ENCODE measurements at regions not wholly inside any gene's neighbourhood (a gene's known extent, or its start where the extent isn't known, plus 50 kb on each side); places are given as distances from the start of the nearest gene placed in this dataset.
A peak's percentile ranks its signal among the peaks of the same experiment; 100 is the strongest.
"Not testable (repeated sequence)": the region's sequence is repeated elsewhere in the genome, so short reads cannot be mapped to it uniquely, and the experiment has no call there.

- H3K9me3 Mint-ChIP-seq, H3K36me3 Mint-ChIP-seq, H3K27me3 Mint-ChIP-seq, H3K27ac Mint-ChIP-seq, H3K4me3 Mint-ChIP-seq, CTCF ChIA-PET: not testable (repeated sequence)
- peak; percentile 44 for DNase-seq
- peaks cover 39% of the 10 kb centered on the region for H3K4me1 Mint-ChIP-seq
Observed at GRCh38 chr3:71982506-71983258, 197.7 kb upstream of the PROK2 start.

GRCh38 chr3:71979175-71979574, 194.2 kb upstream of the PROK2 start:
- DNase-seq: no peak
- H3K27ac Mint-ChIP-seq: no peak overlapping the region
- peaks cover 29% of the 10 kb centered on the region for H3K4me1 Mint-ChIP-seq
- peaks cover 3% of the 10 kb centered on the region for H3K9me3 Mint-ChIP-seq
- no peak overlapping the region for H3K4me3 Mint-ChIP-seq
- no peaks in the 10 kb centered on the region for H3K27me3 Mint-ChIP-seq
- CTCF ChIA-PET: no interaction called here
- no peaks in the 10 kb centered on the region for H3K36me3 Mint-ChIP-seq

GRCh38 chr3:71978150-71978721, 193.3 kb upstream of the PROK2 start:
- Mint-ChIP-seq H3K27me3 (no peaks in the 10 kb centered on the region), H3K4me3 (no peak overlapping the region)
- CTCF ChIA-PET: no interaction called here

GRCh38 chr3:71977525-71977924, 192.6 kb upstream of the PROK2 start:
- Mint-ChIP-seq H3K27me3 (no peaks in the 10 kb centered on the region), H3K4me3 (no peak overlapping the region), H3K4me1 (peaks cover 27% of the 10 kb centered on the region), H3K9me3 (peaks cover 3% of the 10 kb centered on the region), H3K27ac (no peak overlapping the region), H3K36me3 (no peaks in the 10 kb centered on the region)
- CTCF ChIA-PET: interaction anchor here (0.6 to 0.8 kb wide), 2 partner anchors 79 to 117 kb away, joined by 3 read pairs; no protein-coding TSS in a partner anchor
- no peak for DNase-seq

More at GRCh38 chr3:71978150-71978721, 193.3 kb upstream of the PROK2 start:
- no peak for DNase-seq
- Mint-ChIP-seq H3K4me1 (peaks cover 29% of the 10 kb centered on the region), H3K27ac (no peak overlapping the region), H3K9me3 (peaks cover 3% of the 10 kb centered on the region), H3K36me3 (no peaks in the 10 kb centered on the region)

GRCh38 chr3:71975573-71975972, 190.6 kb upstream of the PROK2 start:
- Mint-ChIP-seq H3K36me3 (no peaks in the 10 kb centered on the region), H3K27ac (no peak overlapping the region), H3K9me3 (peaks cover 3% of the 10 kb centered on the region), H3K27me3 (no peaks in the 10 kb centered on the region), H3K4me1 (peaks cover 22% of the 10 kb centered on the region), H3K4me3 (no peak overlapping the region)
- DNase-seq: no peak
- CTCF ChIA-PET: no interaction called here

GRCh38 chr3:71974786-71975185, 189.8 kb upstream of the PROK2 start:
- H3K4me1 Mint-ChIP-seq: peaks cover 20% of the 10 kb centered on the region
- CTCF ChIA-PET: no interaction called here
- no peaks in the 10 kb centered on the region for H3K27me3 Mint-ChIP-seq
- H3K9me3 Mint-ChIP-seq: peaks cover 3% of the 10 kb centered on the region
- no peak for DNase-seq
- no peak overlapping the region for H3K4me3 Mint-ChIP-seq
- no peaks in the 10 kb centered on the region for H3K36me3 Mint-ChIP-seq
- no peak overlapping the region for H3K27ac Mint-ChIP-seq

DNA sequence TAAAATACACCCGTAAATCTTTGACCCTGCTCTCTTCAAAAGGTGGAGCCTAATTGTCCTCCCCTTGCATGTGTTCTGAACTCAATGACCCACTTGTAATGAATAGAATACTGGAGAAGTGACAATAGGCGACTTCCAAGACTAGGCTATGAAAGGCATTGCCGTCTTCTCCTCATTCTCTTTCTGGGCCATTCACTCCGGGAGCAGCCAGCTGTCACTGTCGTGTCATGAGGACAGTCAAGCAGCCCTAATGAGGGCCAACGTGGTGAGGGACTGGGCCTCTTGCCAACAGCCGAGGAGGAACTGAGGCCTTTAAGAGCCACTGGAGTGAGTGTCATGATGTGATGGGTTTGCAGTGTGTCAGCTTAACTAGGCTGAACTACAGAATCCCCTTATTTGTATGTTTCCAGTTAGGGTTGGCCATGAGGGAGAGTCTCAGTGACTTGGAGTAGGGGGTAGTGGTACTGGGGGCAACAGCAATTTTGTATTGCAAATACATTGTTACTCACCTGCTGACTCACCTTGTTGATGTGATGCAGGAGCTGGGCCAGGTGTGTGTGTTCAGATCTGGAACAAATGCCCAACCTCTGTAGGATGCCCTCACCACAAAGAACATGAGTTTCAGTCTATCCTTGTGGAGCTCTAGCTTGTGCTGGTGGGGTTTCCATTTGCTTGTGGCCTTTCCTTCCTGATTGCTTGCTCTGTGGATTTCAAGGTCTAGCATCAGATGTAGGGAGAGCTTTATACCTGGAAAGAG, 188.5 kb upstream of the PROK2 start:
- Mint-ChIP-seq H3K27ac (no peak overlapping the region), H3K9me3 (peaks cover 3% of the 10 kb centered on the region), H3K27me3 (no peaks in the 10 kb centered on the region), H3K4me3 (no peak overlapping the region), H3K36me3 (no peaks in the 10 kb centered on the region), H3K4me1 (peaks cover 9% of the 10 kb centered on the region)
- DNase-seq: no peak
- CTCF ChIA-PET: interaction anchor here (0.8 kb wide), 1 partner anchor 14 kb away, joined by 3 read pairs; no protein-coding TSS in a partner anchor

- H3K4me3 Mint-ChIP-seq: no peak overlapping the region
- DNase-seq: no peak
- no peaks in the 10 kb centered on the region for H3K4me1 Mint-ChIP-seq
- H3K9me3 Mint-ChIP-seq: peaks cover 3% of the 10 kb centered on the region
- H3K36me3 Mint-ChIP-seq: no peaks in the 10 kb centered on the region
- no peak overlapping the region for H3K27ac Mint-ChIP-seq
- H3K27me3 Mint-ChIP-seq: no peaks in the 10 kb centered on the region
- CTCF ChIA-PET: no interaction called here
Observed at GRCh38 chr3:71972031-71972430, 187.1 kb upstream of the PROK2 start.

GRCh38 chr3:71968544-71968943, 183.6 kb upstream of the PROK2 start:
- no peaks in the 10 kb centered on the region for H3K27me3 Mint-ChIP-seq
- no peak overlapping the region for H3K27ac Mint-ChIP-seq
- no peaks in the 10 kb centered on the region for H3K9me3 Mint-ChIP-seq
- no peak overlapping the region for H3K4me3 Mint-ChIP-seq
- H3K36me3 Mint-ChIP-seq: no peaks in the 10 kb centered on the region
- H3K4me1 Mint-ChIP-seq: no peaks in the 10 kb centered on the region
- DNase-seq: no peak
- CTCF ChIA-PET: no interaction called here

DNA sequence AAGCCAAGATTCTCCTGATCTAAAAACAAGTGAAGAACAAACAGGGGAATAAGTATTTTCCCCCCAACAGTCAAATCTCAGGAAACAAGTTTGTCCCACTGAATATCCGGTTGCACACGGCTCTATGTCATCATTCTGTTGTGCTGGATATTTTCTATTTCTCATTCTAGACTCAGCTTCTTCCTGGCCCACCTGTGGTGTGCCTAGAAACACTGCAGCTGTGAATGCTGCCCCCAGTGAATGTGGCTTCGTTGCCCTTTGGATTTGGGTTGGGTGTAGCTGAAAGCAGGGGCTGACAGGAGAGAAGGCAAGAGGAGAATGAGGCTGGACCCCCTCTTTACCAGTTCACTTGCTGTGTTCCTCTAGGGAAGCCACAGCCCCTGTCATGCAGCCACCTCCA, 181.2 kb upstream of the PROK2 start:
- no peak overlapping the region for H3K4me3 Mint-ChIP-seq
- H3K36me3 Mint-ChIP-seq: no peaks in the 10 kb centered on the region
- no peak overlapping the region for H3K27ac Mint-ChIP-seq
- CTCF ChIA-PET: no interaction called here
- H3K9me3 Mint-ChIP-seq: no peaks in the 10 kb centered on the region
- DNase-seq: no peak
- H3K4me1 Mint-ChIP-seq: no peaks in the 10 kb centered on the region
- H3K27me3 Mint-ChIP-seq: no peaks in the 10 kb centered on the region

- Mint-ChIP-seq H3K27ac (no peak overlapping the region), H3K4me1 (peaks cover 4% of the 10 kb centered on the region), H3K36me3 (no peaks in the 10 kb centered on the region), H3K9me3 (no peaks in the 10 kb centered on the region), H3K4me3 (no peak overlapping the region), H3K27me3 (no peaks in the 10 kb centered on the region)
- DNase-seq: no peak
- CTCF ChIA-PET: no interaction called here
Observed at GRCh38 chr3:71964170-71964569, 179.2 kb upstream of the PROK2 start.

- Mint-ChIP-seq H3K4me1 (peaks cover 14% of the 10 kb centered on the region), H3K4me3 (no peak overlapping the region), H3K27me3 (no peaks in the 10 kb centered on the region), H3K9me3 (no peaks in the 10 kb centered on the region), H3K36me3 (no peaks in the 10 kb centered on the region), H3K27ac (no peak overlapping the region)
- CTCF ChIA-PET: interaction anchor here (0.6 kb wide), 1 partner anchor 368 kb away, joined by 3 read pairs; no protein-coding TSS in a partner anchor
- DNase-seq: no peak
Observed at GRCh38 chr3:71962561-71963240, 177.8 kb upstream of the PROK2 start.

- Mint-ChIP-seq H3K9me3 (no peaks in the 10 kb centered on the region), H3K27ac (no peak overlapping the region), H3K4me3 (no peak overlapping the region), H3K36me3 (no peaks in the 10 kb centered on the region), H3K4me1 (peaks cover 17% of the 10 kb centered on the region), H3K27me3 (no peaks in the 10 kb centered on the region)
- CTCF ChIA-PET: interaction anchor here (0.6 to 0.8 kb wide), 3 partner anchors 9 to 704 kb away, joined by 3 read pairs; no protein-coding TSS in a partner anchor
- no peak for DNase-seq
Observed at GRCh38 chr3:71961891-71962290, 176.9 kb upstream of the PROK2 start.

- Mint-ChIP-seq H3K4me1 (peaks cover 19% of the 10 kb centered on the region), H3K36me3 (no peaks in the 10 kb centered on the region)
Observed at GRCh38 chr3:71961378-71961777, 176.4 kb upstream of the PROK2 start.

More at GRCh38 chr3:71961378-71961777, 176.4 kb upstream of the PROK2 start:
- CTCF ChIA-PET: interaction anchor here (0.6 to 0.8 kb wide), 2 partner anchors 10 to 704 kb away, joined by 3 read pairs; no protein-coding TSS in a partner anchor
- Mint-ChIP-seq H3K9me3 (no peaks in the 10 kb centered on the region), H3K27me3 (no peaks in the 10 kb centered on the region), H3K4me3 (no peak overlapping the region), H3K27ac (no peak overlapping the region)
- DNase-seq: no peak

Data from activated naive CD4-positive, alpha-beta T cell treated with anti-CD3 and anti-CD28 coated beads, Interleukin-2, amount 10 ng/mL, durations not matched to agents 7 days and 5 days (primary cell).